Activated CD4-positive, alpha-beta T cell treated with anti-CD3 and anti-CD28 coated beads for 4 hours (primary cell): ENCODE measurements at regions not wholly inside any gene's neighbourhood (a gene's known extent, or its start where the extent isn't known, plus 50 kb on each side); places are given as distances from the start of the nearest gene placed in this dataset.

ENCODE experiments used
- DNase-seq, 2 donors: peaks; one replicate each; pipeline ENCODE4 v3.0.0-alpha.2; 2020

DNA sequence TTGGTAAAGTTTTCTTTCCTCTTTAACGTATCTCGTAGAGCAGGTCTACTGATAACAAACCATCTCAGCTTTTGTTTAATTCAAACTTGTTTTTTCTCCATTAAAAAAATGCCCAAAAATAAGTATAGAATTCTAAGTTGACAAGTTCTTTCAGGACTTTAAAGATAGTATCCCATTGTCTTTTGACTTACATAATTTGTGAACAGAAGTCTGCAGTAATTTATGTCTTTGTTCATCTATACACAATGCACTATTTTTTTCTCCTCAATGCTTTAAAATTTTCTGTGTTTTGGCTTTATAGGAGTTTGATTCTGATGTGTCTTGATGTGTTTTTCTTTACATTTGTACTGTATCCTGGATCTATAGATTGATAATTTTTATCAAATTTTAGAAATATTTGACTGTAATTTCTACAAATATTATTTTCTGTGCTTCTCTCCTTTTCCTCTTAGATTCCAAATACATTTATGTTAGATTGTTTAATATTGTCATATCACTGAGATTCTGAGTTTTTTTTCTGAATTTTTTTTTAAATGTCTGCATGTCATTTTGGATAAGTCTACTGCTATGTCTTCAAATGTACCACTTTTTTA is 143.3 kb downstream of the FTCDNL1 start:
- no peak for DNase-seq

DNA sequence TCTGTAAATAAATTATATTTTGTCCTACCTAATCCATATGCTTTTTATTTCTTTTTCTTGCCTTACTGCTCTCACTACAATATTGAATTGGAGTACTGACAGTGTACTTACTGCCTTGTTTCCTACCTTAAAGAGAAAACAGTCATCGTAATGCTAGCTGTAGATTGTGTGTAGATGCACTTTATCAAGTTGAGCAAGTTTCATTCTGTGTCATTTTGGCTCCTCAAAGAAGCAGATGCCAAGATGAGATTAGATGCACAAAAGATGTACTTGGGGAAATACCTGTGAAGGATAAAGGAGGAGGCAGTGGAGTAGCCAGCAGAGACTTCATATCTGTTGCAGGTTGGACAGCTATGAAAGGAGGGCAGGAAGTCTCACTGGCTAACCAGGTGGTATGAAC is 145.5 kb downstream of the FTCDNL1 start:
- no peak for DNase-seq

DNA sequence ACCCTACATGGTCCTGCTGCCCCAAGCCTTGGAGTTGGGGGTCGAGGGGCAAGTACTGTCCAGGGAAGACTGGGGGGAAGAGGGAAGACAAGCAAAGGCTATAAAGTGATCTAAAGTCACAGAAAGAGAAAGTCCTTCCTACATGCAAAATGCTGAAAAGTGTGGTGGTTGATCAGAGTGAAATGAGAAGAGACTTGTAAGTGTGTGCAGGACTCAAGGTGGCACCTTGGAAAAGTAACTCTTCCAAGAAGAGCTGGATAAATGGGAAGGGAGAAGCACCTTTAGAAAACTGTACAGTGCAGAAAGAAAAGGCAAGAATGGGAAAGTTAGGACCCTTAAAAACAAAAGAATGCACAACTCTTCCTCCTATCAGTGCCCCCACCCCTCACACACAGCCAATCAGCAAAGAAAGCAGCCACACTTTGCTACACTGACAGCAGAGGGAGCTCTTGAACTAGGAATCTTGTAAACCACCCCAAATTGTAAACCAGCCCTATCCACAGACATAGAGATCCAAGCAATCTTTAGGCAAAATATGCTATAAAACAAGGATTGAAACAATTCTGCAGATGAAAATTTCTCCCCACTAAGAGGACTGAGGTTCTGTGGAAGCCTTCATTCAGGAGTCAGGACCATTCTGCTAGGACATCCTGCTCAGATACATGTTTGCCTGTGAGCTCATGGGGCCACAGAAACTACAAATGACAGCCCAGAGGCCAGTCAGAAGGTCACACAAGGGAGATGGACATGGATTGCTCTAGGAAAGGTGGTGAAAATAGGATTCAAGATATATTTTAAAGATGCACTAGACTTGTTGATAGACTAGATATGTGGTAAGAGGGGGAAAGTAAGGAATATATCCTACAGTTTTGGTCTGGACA is 146.4 kb downstream of the FTCDNL1 start:
- DNase-seq: peak in 1 of 2 donors; percentile 4

DNA sequence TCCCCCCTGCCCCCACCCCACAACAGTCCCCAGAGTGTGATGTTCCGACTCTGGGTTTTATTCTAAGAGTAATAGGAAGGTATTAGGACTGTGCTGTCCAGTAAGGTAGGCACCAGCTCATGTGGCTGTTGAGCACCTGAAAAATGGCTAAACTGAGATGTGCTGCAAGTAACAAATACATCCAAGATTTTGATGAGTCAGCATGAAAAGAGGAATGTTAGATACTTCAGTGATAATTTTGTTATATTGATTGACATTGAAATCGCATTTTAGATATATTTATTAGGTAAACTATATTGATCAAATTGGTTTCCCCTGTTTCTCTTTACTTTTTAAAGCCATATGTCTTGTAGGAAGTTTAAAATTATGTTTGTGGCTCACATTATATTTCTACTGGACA is 147.8 kb downstream of the FTCDNL1 start:
- no peak for DNase-seq

DNA sequence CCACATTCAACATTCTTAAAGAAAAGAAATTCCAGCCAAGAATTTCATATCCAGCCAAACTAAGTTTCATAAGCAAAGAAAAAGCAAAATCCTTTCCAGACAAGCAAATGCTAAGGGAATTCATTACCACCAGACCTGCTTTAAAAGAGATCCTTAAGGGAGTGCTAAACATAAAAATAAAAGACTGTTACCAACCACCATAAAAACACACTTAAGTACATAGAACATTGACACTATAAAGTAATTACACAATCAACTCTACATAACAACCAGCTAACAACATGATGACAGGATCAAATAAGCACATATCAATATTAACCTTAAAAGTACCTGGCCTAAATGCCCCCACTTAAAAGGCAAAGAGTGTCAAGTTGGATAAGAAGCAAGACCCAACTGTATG is 153.5 kb downstream of the FTCDNL1 start:
- no peak for DNase-seq

DNA sequence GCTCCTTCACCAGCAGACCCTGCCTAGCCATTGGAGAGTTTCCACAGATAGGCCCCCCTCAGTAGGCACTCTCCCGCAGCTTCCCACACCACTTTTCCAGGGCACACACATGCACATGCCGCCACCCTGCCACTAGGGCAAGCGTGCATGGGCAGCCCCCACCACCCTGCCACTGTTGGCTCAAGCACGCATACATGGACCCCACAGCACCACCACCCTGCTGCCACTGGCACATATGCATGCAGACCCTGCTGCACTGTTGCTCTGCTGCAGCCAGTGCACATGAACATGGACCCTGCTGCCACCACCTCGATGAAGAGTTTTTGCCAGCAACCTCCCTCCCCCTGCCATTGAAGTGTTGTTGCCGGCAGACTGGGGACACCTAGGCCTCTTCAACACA is 154.9 kb downstream of the FTCDNL1 start:
- DNase-seq: no peak

DNA sequence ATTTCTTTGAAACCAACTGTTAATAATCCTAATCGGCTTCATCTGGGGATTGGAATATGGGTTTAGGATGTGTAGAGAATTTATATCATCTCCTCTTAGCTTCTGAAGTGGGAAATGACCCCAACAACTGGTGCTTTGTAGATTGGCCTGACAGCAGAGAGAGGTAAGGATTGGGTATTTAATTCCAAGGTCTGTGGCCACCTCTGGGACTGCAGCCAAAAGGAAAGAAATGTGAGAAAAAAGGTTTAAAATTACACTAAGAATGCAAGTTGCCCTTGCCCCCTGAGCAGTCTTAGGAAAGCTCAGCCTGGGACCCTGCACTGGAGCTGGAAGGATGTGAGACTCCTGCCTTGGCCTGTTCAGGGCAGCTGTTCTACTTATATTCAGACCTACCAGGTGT is 157.1 kb downstream of the FTCDNL1 start:
- DNase-seq: no peak

DNA sequence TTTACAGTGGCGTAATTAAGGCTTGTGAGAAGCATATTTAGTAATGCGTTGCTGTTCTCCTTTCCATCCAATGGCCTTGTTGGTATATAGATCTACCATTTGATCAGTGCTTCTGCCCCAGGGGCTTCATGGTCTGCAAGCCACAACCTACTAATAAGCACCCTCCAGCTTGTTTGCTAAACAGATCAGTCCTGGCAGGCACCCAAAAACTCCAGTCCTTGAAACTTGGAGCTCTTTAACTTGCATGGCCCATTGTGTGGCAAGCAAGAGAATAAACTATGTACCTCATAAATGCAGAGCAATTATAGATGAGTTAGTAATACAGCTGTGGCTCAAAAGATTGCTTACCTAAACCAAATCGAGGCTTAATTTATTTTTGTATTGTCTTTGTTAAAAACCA is 158.5 kb downstream of the FTCDNL1 start:
- no peak for DNase-seq

DNA sequence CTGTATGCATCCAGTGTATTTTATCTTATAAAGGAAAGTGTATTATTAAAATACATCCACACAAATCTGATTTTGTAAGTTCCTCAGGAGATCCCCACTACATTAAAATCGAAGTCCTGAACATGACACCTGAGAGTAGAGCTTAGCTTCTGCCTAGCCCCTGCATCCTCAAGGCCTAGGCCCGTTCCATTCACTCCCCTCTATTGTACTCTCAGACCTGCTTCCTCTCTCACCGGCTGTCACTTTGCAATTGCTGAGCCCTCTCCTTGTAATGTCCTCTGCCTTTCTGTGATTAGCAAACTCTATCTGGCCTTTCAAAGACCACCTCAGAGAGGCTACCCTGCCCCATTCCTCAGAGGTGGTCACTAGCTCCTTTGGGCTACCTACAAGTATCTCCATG is 160.8 kb downstream of the FTCDNL1 start:
- no peak for DNase-seq

DNA sequence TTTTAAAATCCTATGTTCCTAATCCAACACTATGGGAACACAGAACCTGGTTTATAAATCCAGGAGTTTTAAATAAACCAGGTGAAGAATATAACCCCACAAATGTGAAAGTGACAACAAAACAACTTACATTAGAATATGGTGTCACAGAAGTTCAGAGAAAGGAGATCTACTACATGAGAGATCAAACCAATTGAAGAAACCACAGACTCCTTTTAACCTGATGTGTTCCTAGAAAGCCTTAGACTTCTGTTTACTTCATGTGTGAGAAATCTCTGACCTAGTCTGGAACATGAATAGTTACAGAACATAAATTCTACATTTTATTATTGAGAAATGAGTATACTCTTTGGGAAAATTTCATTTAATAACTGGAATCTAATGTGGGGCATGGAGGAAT is 165.3 kb downstream of the FTCDNL1 start:
- DNase-seq: no peak

DNA sequence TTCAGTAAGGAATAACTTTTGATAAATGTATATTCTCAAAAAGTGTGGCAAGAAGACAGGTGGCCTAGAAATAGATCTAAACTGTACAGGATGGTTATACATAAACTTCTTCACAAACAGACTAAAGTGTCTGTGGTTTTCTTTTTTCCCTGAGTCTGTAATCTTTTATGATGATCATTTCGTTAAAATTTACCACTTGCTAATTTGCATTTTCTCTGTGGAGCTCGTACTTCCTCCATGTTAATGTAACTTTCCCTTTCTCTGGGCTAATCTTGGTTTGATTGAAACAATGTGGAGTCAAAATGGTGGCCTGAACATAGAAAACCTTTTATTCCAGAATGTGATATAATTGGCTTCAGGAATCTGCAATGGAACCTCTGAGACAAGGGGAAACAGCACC is 166.2 kb downstream of the FTCDNL1 start:
- DNase-seq: no peak

DNA sequence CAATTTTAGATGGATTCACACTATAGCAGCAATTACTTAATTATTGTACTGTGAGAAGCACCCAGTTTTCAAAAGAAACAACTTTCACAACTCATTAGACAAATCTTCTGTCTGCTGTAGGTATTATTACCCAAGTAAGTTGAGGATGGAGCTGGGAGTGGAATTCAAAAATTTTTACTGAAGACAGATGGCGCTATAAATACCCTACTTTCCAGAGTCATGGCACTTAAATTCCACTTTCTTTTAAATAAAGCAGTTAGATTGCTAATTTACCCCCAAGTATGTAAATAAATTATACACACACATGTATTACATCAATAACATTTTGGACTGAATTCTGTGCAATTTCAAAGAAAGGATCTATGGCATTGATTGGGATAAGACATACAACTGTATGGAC is 166.8 kb downstream of the FTCDNL1 start:
- no peak for DNase-seq

DNA sequence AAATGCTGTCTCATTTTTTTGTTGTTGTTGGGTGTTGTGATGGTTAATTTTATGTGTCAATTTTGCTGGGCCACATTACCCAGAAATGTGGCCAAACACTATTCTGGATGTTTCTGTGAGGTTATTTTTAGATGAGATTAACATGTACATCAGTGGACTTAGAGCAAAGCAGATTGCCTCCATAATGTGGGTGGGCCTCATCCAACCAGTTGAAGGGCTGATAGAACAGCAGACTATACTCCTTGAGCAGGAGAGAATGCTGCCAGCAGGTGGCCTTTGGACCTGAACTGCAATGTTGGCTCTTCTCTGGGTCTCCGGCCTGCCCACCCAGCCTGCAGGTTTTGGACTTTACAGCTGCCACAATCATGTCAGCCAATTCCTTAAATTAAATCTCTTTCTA is 169.0 kb downstream of the FTCDNL1 start:
- DNase-seq: no peak

DNA sequence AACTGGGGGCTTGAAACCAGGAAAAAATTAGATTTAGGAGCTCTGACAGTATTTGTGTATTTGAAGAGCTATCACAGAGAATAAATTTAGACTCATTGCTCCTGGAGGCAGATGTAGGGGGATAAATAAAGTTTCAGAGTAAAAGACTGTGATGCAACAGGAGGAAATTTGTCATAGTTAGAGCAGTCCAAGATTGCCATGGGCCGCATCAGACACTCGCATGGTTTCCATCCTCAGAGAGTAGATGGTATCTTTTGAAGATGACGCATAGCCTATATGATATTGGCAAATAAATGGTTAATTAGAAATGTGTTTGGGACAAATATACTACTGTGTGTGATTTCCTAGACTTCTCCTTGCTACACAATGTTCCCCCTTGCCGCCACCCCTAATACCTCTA is 170.5 kb downstream of the FTCDNL1 start:
- no peak for DNase-seq

DNA sequence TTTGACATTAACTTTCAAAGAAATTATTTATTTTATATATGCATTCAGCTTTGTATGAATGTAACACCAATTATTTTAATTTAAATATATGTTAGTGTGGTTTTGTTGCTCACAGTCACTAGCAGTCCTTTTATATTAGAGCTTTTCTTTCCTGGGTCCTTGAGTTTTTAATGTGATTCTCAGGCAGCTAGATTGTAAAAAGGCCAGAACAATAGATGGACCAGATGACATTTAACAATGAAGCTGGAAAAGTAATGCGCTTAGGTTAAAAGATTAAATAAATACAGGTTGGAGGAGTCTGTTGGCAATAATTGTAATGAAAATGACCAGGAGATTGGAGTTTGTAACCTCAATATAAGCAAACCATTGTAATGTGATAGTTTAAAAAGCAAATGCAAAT is 171.1 kb downstream of the FTCDNL1 start:
- DNase-seq: no peak

DNA sequence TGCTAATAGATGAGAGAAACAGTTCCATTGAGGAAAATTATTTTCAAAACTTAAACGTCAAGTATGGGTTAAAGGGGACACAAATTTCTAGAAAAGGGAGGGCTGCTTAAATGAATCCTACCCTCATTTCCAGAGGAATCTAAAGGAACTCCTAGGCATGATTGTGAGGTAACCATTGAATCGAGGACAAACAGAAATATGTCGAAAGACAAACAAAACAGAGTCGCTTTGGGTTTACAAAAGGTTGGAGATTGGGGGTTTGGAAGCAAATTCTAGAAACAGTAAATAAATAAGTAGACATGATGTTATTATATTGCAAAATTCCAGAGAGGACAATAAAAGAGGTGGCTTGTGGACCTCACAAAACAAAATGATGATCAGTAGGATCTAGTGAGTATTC is 173.1 kb downstream of the FTCDNL1 start:
- DNase-seq: no peak

DNA sequence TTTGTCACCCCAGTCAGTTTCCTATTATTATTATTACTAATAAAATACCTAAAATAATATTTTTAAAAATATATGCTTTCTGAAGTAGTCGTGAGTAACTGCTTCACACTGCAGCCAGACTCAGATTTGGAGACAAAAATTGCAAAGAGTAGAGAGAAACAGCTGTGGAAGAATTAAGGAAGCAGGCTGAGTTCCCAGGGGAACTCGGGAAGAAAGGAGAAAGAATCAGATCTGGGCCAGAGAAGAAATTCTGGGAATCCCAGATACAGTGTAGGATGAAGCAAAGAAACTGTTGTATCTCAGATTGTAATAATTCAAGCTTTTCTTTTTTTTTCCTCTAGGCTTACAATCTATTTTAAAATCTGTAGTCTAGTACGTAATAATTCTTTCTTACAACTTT is 182.3 kb downstream of the FTCDNL1 start:
- no peak for DNase-seq

DNA sequence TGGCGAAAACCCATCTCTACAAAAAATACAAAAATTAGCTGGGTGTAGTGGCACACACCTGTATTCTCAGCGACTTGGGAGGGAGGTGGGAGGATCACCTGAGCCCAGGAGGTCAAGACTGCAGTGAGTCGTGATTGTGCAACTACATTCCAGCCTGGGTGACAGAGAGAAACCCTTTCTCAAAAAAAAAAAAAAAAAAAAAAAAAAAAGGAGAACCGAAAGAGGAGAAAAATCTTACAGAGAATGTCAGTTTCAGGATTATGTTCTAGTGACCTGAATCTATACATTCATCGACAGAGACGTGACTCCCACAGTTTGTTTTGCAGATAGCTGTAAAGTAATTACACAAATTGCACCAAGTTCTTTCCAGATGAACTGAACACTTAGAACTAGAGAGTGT is 187.8 kb downstream of the FTCDNL1 start:
- no peak for DNase-seq

DNA sequence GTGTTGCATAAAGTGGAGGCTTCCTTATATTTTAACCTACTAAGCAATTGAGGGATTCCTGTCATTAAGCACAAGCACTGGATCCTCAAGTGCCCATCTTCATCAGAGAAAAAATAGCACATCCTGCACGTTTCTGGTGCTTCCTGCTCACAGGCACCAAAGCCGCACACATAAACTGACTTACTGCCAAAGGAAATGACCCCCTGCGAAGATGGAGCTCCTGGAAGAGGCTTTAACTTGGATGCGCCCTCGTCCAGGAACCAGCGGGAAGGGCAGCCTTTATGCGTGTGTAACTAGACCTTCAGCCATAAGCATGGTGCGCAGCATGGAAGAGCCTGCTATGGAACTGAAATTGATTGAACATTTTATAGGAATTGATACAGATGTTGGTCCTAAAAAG is 188.7 kb downstream of the FTCDNL1 start:
- DNase-seq: no peak

DNA sequence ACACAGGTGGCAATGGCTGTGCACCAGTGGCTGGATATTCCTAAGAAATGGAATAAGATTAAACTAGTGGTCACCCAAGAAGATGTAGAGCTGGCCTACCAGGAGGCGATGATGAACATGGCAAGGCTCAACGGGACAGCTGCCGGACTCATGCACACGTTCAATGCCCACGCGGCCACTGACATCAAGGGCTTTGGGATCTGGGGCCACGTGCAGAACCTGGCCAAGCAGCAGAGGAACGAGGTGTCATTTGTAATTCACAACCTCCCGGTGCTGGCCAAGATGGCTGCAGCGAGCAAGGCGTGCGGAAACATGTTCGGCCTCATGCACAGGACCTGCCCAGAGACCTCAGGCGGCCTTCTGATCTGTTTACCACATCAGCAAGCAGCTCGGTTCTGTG is 190.8 kb downstream of the FTCDNL1 start:
- DNase-seq: no peak

DNA sequence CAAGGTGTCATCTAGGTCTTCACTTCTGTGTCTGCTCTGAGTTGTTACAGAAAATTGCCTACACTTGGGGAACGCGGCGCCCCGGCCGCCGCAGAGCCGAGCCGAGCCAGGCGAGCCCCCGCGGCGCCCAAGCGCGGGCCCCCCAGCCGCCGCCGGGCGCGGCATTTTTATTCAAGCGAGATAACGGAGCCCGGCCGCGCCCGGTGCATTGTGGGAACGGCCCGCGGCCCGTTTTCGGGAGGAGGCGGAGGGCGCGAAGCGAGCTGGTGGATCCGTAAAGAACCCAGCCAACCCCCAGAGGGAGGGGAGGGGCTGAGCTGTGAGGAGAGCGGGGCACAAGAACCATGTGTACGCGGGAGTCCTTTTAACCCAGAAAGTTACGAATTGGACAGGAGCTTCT is 191.8 kb downstream of the FTCDNL1 start:
- DNase-seq: no peak

DNA sequence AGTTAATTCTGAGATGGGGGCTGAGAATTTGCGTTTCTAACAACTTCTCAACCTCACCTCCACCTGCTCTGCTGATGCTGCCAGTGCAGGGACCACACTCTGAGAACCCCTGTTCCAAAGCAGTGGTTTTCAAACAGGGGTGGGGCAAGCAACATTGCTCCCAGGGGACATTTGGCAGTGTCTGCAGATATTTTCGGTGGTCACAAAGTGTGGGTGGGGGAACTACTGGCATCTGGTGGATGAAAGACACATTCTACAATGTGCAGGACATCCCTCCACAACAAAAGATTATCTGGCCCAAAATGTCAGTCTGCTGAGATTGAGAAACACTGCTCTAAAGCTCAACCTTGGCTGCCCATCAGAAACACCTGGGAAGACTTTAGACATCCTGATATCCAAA is 188.7 kb upstream of the SATB2 start:
- DNase-seq: no peak

DNA sequence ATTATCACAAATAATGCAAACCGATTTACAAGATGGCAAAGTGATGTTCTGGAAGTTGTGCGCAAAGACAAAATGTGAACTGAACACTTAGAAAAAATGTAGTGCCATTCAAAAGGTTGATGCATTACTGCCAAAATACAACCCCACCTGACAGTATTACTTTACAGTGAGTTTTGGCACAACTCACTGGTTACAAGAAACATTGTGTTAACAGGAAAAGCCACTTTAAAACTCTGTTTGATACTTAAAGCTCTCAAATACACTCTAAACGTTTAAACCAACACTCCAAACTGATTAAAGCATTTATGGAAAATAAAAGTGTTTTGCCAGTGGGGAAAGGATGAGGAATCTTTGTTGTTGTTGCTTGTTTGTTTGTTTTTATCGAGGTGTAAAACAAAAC is 173.4 kb upstream of the SATB2 start:
- no peak for DNase-seq

DNA sequence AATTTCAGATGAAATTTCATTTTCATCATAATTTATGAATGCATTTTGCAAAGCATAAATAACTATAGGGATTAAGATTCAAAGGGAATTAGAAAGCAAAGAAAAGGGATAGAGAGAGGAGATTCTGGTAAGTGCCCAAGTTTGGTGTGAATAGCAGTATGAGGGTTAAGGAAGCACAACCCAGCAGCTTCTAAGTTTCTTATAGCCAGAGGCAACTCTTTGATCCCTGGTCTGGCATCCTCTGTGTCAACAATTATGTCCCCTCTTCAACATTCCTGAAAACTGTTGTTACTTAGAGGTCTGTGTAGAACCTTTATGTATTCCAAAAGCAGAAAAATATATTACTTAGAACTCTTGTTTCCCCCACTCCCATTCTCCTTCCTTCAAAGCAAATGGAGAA is 171.6 kb upstream of the SATB2 start:
- no peak for DNase-seq

DNA sequence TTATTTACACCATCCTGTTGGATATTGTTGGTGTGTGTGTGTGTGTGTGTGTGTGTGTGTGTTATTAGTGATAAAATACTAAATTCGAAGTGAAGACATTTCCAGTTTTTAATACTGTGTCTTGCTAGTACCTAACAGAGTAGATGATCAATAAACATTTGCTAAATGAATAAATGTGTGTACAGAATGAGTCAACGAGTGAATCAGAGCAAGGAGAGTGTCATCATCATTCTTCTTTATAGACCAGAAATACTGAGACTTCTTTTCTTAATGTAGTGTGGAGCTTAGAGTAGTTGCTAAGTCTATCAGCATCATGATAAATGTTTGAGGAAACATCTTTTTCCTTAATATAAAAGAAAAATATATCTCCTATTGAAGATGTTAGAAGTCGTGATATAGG is 169.7 kb upstream of the SATB2 start:
- DNase-seq: no peak
